GM21528 (cell line): ENCODE measurements at regions not wholly inside any gene's neighbourhood (a gene's known extent, or its start where the extent isn't known, plus 50 kb on each side); places are given as distances from the start of the nearest gene placed in this dataset.

Experiments used
- ATAC-seq: cut with Tn5 transposase; IDR thresholded peaks from one replicate; pipeline ENCODE4 v1.9.1; 2021; ENCODE audit warnings: mild to moderate bottlenecking, moderate library complexity; ENCODE audit not compliant: unreplicated experiment, low FRiP score

DNA sequence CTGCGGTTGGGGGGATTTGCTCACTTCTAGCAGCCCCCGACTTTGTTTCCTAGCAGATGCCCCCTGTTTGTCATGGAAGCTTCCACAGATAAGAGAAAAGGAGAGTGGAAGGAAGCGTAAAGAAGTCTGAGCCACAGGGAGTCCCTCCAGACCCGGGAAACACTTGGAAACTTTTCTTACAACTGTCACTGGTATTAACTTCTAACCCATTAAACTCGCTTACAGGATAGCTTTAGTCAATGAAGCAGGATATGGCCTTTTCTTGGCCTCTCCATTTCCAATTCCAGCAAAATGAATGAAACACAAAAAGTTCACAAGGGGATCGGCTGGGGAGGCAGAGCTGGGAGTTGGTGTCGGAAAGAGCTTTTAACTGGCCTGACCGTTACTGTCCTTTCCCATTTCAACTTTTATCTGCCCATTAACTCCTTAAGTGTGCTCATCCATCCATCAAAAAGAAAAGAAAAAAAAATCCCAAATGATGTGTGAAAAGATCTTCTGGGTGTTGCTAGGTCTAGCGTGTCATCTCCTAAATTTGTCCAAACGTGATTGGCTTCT is 231.9 kb upstream of the ARGLU1 start:
- ATAC-seq: no peak

DNA sequence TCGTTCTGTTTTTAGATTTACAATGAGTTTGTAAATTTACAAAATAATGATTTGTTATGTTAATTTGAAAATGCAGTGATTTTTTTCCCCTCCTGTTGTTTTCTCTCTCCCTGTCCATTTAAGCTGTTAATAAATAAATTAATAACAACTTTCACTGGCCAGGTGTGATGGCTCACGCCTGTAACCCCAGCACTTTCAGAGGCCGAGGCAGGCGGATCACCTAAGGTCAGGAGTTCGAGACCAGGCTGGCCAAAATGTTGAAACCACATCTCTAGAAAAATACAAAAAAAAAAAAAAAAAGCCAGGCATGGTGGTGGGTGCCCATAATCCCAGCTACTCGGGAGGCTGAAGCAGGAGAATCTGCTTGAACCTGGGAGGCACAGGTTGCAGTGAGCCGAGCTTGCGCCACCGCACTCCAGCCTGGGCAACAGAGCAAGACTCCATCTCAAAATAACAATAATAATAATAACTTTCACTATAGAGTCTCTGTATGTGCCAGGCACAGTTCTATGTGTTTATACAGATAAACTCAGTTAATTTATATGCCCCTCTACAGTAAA is 229.2 kb upstream of the ARGLU1 start:
- ATAC-seq: no peak

DNA sequence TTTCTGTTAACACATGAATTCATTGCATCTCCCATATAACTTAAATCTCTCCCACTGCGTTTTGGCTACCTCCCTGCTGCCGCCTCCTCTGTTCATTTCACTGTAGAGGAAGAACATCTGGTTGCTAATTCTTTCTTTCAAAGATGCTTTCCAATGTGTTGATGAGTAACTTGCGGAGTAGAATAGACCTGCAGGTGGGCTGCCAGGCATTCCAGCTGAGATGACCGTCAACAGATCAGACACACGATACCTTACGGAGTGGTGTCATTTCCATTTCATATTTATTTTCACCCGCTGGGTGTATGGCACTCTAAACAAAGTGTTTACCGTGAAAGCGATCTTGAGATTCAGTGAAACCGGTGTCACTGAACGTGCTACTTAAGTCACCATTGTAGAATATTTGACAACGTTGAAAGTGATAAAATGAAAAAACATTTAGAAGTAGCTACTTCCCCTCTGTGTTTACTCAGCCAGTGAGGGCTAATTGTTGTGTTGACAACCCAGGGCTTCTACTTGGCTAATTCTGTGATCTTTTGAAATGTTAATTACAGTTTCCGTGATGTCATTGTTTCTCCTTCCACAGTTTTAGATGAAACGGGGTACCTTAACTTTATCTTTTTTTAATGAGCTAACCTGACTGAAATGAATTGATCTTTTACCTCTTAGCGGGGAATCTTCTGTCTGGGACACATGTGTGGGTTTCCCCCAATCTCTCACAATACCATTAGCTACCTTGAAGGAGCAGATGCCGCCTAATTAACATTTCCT is 228.5 kb upstream of the ARGLU1 start:
- ATAC-seq: no peak

- ATAC-seq: no peak
Observed at GRCh38 chr13:106795847-106796246, 227.9 kb upstream of the ARGLU1 start.

DNA sequence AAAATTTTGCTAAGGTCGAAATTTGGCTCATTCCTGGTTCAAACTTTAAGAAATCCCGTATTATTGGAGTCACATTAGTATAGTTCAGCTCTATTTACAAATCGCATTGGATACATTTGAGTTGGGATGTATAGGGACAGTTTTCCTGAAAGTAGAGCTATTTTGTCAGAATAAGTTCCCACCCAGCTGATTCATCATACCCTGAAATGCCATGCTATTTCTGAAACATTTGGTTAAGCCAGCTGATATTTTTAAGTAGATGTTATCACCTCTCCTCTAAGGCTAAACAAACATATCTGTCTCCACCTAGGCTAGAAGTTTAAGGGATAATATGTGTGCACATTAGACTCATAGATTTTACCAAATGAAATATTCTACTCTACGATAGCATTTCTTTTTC is 226.2 kb upstream of the ARGLU1 start:
- ATAC-seq: no peak

DNA sequence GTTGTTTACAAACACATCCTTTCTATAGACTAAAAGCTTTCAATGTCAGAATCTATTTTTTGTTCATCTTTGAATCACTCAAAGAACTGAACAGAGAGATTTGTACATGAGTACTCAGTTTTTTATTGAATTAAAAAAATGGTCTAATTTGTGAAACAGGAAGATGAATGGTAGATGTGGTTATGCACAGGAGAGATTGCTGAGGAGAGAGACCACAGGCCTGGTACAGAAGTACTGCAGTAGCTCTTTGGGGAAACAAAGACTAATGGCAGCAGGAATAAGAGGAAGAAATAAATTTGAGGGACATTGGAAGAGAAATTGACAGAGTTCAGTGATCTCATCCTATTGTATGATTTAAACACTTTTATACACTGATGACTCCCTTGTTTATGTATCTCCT is 222.0 kb upstream of the ARGLU1 start:
- no peak for ATAC-seq

- ATAC-seq: no peak
Observed at GRCh38 chr13:106786006-106786563, 218.1 kb upstream of the ARGLU1 start.

- ATAC-seq: no peak
Observed at GRCh38 chr13:106774621-106775020, 206.7 kb upstream of the ARGLU1 start.

DNA sequence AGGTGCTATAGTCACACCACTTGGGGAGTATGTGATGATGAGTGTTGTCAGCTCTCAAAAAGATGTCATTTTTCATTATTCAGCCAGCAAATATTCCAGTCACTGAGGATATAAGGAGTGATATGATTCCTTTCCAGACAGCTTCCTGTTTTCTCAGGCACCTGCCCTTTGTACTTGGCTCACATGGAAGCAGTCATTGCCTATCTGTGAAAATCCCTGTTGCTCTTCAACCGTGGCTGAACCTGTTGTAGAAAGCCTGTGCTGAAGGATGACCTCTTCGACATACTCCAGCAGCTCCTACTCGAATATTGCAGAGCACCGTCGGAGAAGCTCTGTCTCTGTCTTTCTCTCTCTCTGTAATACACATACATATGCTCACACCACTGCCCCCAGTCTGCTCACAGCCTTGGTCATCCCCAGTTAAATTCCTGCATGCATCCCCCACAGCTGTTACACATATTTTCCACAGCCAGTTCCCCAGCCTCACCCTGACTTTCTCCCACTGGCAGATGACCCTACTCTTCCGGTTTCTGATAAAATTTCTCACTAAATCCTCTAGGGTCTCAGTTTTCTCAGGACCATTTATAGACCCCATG is 204.2 kb upstream of the ARGLU1 start:
- no peak for ATAC-seq

- no peak for ATAC-seq
Observed at GRCh38 chr13:106768991-106769390, 201.1 kb upstream of the ARGLU1 start.

- ATAC-seq: no peak
Observed at GRCh38 chr13:106762708-106763107, 194.8 kb upstream of the ARGLU1 start.

DNA sequence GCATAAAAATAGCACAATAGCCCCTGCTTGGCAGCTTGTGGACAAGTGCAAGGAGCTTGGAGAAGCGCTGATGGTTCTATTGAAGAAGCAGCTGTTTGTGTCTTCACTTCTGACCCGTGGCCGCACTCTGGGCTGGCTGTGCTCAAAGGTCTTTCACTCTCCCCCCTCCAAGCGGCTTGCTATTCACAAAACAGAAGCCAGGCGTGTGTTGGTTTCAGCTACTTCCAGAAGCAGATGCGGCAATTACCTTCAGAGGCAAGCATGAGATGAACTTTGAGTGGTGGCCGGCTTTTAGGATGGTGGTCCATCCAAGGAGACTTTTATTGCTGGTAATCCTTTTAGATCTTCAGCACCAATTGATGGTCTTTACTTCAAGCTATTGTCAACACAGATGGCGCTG is 188.5 kb upstream of the ARGLU1 start:
- ATAC-seq: no peak

- no peak for ATAC-seq
Observed at GRCh38 chr13:106755542-106755941, 187.6 kb upstream of the ARGLU1 start.

- no peak for ATAC-seq
Observed at GRCh38 chr13:106753251-106753650, 185.3 kb upstream of the ARGLU1 start.

DNA sequence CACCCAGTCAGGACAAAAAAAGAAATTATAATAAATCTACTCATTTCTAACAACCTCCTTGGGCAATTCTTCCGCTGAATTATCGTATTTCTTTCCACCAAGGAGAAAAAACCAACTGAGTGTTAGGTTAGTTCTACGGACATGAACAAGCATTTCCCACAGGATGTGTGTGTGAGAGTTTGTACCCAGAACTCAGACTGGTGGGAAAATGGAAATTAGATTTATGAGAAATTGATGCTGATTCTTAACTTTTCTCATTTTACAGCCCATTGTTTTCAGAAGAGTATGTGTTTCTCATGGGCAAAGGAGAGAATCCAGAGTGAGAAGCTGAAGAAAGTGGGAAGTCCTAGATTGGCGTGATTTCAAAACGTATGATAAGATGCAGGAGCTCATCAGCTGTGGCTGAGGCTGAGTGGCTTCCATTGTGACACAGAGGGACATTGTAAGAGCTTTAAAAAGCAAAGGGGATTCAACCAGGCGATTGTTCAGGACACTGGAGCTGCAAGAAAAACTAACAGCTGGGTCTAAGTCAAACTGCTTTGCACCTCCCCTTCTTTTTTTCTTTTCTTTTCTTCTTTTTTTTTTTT is 184.7 kb upstream of the ARGLU1 start:
- no peak for ATAC-seq

- ATAC-seq: no peak
Observed at GRCh38 chr13:106748785-106749184, 180.8 kb upstream of the ARGLU1 start.

DNA sequence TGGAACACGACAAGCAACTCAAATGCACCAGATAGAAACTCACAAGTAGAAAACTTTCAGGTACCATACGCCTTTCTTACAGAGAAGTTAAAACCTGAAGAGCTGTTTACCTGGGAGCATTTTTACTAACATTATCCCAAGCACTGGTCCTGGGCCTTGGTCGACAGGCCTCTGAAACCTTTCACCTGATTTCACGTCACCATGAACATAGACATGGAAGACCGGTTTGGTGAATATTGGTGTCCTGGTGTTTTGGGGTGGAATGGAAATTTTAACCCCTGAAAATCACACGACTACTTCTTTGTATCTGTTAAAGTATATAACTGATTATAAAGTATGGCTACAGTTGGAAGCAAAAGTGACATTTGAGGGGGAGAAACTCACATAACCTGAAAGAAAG is 176.6 kb upstream of the ARGLU1 start:
- no peak for ATAC-seq

DNA sequence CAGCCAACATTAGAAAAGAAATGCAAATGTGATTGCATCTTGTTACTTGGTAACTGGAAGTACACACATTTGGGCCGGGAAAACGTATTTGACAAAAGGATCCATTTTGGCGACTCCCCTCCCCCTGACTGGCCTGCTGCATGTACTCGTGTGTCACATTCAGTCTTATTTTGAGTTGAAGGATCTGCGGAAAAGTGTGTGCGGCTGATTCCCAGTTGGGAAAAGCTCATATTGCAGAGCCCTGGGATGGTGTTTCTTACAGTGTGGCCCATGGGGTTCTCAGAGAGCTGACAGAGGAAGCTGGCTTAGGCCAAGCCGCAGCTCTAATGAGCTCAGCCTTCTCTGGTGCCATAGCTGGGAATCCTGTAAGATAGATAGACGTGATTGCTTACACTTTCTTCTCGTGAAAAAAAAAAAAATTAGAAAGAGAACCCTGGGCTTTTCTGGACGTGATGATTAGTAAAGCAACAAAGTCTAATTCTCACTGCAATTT is 170.3 kb upstream of the ARGLU1 start:
- no peak for ATAC-seq

DNA sequence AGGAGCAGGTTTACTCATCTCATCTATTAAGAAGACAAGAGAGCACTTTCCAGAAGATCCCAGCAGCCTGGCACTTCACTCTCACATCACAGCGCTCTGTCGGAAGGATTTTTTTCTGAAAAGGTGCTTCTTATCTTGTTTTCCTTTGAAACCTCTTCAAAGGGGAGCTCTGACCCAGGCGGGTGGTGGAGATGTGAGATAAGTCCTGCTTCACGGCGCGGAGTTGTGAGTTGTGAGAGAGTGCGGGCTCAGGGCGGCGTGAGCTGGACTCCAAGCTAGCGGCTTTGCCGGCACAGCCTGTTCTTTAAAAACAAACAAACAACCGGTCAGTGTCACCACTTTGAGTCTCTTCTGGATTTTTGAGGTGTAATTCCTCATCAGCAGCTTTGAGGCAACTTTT is 169.0 kb upstream of the ARGLU1 start:
- no peak for ATAC-seq

- no peak for ATAC-seq
Observed at GRCh38 chr13:106734198-106734597, 166.3 kb upstream of the ARGLU1 start.

DNA sequence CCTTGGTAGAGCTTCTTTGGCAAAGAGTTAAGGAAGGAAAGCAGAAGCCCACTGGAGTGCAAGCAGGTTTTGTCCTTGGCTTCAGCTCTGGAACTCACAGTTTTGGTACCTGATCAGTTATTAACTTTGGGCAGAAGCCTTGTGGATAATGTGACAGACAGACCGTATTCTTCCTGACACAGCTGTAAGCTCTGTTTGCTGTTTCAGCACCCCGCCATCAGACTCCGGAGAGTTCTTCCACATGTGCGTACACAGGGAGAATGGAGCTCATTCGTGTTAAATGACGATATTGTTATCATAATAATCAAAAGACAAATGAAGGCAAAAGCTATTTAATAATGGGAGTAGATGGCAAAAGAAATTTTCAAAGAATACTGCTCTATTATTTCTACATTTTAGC is 155.1 kb upstream of the ARGLU1 start:
- no peak for ATAC-seq
